ENCODE measurements at regions not wholly inside any gene's neighbourhood (a gene's known extent, or its start where the extent isn't known, plus 50 kb on each side); places are given as distances from the start of the nearest gene placed in this dataset.

DNA sequence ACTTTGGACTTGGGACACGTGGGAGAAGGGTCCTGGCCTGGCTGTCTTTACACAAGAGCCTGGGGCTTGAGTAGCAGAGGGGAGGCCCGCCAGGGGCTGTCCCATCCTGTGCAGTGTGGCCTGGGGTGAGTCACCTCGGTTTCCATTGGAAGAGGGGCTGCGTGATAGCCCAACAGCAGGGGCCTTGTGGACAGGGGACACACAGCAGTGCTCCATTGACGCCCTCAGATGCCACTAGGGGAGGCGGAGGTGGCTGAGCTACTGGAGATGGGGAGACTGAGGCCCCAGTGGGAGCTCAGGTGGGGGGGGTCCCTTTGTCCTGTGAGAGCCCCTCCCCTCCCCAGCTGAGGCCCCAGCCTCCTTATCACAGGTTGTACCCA is 50.0 kb upstream of the RNU6ATAC start:
- no peak for DNase-seq

- DNase-seq, result no peak
These were observed 50.5 kb upstream of the RNU6ATAC start for GRCh38 chr9:134214766-134215419.

DNA sequence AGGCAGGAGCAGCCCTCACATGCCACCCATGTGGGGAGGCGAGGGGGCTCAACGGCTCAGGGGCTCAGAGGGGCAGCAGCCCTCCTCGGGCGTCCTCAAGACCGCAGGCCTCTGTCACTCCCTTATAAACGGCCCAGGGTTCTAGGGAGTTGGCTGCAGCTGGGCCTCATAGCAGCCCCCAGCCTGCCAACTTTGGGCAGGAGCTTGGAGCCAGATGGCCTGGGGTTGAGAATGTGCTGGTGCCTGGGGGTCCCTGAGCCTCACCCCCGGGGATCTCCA is 51.0 kb upstream of the RNU6ATAC start:
- no peak for DNase-seq

GRCh38 chr9:134215699-134216448 is 51.5 kb upstream of the RNU6ATAC start:
- DNase-seq, result no peak

GRCh38 chr9:134216449-134216951 is 52.1 kb upstream of the RNU6ATAC start:
- no peak for DNase-seq

DNA sequence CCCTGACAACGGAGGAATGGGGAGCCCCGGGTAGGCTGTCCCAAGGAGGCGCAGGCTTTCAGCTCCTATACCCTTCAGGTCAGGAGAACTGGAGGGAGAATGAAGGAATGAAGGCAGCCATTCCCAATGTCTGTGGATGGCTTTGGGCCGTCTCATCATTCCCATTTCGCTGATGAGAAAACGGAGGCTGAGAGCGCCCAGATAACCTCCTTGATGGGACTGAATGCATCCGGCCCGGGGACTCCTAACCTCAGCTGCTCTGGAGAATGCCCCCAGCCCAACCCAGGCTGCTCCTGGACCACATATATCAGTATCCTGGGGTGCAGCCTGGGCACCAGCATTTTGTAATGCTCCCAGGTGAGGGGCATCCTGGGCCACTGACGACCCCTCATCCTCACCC is 52.6 kb upstream of the RNU6ATAC start:
- DNase-seq, result no peak

- DNase-seq, result no peak
These were observed 53.3 kb upstream of the RNU6ATAC start for GRCh38 chr9:134217431-134218210.

DNA sequence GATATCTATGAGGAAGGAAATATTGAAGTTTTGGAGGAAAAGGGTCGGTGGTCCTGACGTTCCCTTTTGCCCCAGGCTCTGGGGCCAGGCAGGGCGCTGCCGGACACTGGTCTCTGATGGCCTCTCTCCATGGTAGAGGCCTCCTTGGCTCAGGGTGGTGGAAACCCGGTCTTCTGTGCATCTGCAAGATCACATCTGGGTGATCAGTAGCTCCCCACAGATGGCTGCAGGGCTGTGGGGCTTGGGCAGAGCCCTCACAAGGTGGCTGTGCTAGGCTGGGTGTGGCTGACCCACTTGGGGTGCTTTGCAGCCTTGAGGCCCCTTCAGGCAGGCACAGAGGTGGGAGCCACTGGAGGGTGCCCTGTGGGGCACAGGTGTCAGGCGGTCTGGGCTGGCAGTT is 53.9 kb upstream of the RNU6ATAC start:
- DNase-seq, result no peak

- no peak for DNase-seq
These were observed 55.3 kb upstream of the RNU6ATAC start for GRCh38 chr9:134219646-134220060.

DNA sequence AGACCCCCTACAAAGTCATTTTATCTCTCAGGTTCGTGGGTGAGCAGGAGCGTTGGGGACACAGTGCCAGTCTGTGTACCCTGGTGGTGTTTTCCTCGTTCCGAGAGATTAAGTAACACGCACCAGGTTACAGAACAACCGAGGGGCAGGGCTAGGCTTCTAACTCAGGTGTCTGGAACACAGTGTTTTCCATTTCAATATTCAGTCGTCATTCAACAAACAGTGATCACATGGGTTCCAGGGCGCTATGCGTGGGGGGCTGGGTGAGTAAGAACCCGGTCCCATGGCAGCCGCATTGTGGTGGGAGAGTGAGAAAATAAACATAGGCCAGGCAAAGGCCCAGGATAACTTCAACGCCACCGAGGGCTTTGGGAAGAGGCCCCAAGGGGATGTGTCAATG is 55.9 kb upstream of the RNU6ATAC start:
- DNase-seq, result no peak

- DNase-seq, result no peak
These were observed 57.1 kb upstream of the RNU6ATAC start for GRCh38 chr9:134221273-134222017.

DNA sequence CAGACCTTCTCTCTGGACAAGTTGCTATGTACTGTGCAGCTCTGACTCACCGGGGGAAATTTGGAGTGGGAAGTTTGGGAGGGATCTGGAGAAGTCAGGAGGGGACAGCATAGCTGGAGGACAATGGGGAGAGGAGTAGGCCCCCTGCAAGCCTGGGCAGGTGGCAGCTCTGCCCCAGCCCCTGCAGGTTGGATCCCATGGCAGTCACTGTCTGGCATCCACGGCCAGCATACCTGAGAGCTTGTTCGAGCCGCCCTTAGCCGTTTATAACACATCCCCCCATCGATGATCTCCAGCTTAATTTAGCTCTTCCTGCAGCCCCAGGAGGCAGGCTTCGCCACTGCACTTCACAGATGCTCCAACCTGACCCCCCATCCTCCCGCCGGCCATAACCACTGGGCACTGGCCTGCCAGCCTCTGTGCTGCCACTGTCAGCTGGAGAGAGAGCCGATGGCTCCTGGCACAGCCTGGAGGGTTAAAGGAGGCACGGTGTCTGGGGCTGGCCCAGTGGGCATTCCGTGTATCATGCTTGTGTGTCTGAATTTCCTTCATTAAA is 57.7 kb upstream of the RNU6ATAC start:
- no peak for DNase-seq

DNA sequence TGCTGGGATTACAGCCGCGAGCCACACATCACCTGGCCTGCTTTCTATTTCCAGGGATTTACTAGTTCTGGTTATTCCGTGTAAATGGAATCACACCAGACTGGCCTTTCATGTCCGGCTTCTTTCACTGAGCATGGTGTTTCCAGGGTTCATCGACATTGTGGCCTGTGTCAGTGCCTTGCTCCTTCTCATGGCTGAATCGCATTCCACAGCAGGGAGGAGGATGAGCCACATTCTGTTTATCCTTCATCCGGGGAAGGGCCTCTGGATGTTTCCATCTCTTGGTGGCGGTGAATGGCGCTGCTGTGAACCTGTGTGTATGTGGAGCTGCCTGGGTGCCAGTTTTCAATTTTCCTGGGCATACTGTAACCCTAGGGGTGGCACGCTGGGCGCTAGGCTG is 58.7 kb upstream of the RNU6ATAC start:
- DNase-seq, result no peak

DNA sequence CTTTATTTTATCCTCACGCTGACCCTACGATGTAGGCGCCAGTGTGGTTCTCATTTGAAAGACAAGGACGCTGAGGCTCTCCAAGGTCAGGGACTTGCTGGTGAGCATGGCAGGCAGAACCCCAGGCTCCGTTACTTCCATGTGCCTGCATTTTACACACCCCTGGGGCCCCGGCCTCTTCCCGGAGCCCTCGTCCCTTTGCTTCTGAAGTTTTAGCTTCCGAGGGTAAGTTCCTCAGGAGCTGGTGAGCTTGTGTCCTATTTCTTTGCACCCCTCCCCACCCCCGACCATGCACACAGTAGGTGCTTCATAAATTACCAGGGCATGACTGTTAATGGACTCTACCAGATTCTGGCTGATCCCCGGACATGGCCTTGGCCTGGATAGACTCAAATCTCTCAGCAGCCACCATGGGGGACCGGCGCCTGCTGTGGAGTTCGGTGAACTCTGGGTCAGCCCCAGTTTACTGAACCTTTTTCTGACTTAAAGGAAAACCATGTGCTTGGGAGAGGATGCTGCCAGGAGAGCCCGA is 59.3 kb upstream of the RNU6ATAC start:
- no peak for DNase-seq

DNA sequence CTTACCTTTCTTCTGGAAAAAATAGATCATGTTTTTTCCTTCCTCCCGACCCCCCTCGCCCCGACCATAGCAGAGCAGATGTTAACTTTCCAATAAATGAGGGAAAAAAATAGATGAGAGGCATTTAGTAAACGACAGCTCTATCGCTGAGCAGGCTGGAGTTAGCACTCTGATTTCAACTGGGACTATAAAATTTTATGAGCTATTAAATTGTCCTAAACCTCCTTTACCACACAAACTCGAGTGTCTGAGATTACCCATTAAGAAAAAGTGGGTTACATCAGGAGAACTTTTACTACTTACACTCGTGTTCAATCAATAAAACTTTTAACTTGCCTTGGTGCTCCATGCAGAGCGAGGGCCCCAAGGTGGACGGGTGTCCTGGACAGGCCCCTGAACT is 59.8 kb upstream of the RNU6ATAC start:
- no peak for DNase-seq

- DNase-seq, result no peak
These were observed 60.3 kb upstream of the RNU6ATAC start for GRCh38 chr9:134224567-134225093.

DNA sequence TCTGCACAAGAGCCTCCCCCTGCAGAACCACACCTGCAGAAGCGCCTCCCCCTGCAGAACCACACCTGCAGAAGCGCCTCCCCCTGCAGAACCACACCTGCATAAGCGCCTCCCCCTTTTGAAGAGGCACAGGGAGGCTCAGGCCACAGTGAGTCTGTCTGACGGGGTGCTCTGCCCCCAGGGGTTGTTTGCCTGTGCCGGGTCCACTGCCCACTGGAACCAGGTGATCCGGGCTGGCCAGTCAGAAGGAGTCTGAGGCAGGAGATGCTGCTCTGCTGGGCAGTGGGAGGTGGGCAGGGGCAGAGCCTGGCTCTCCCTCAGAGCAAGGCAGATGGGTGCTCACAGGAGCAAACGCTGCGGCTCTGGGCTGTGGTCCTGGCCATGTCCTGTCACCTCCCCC is 60.8 kb upstream of the RNU6ATAC start:
- DNase-seq, result no peak

GRCh38 chr9:134225816-134226215 is 61.5 kb upstream of the RNU6ATAC start:
- DNase-seq, result no peak

DNA sequence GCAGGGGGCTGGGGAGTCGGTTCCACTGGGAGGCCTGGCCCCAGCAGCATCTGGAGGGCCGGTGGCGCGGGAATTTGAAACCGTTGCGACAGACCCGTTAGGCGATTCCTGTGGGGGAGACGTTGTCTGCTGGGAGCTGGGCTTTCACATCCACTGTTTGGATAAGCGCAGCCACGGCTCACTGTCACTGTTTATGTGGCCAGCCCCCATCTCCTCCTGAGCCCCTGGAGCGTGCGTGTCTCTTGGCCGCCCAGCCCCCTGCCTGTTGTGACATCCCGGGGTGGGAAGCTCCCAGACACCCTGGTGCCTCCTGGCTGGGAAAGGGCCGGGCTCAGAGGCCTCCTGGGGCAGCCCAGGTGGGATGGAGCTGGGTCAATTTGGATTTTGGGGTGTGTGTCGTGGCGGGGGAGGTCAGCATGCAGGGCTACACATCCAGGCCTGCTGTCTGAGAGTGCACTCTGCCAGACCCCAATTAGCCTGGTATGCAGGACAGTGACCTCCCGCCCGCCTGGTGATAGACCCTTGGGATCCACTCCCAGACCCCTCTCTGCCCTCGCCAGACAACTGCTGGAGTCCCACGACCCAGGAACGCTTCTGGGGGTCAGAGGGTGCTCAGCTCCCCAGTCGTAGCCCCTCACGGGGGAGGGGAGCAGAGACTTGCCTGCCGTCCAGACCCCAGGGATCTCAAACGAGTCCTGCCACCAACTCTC is 62.0 kb upstream of the RNU6ATAC start:
- DNase-seq, result no peak

DNA sequence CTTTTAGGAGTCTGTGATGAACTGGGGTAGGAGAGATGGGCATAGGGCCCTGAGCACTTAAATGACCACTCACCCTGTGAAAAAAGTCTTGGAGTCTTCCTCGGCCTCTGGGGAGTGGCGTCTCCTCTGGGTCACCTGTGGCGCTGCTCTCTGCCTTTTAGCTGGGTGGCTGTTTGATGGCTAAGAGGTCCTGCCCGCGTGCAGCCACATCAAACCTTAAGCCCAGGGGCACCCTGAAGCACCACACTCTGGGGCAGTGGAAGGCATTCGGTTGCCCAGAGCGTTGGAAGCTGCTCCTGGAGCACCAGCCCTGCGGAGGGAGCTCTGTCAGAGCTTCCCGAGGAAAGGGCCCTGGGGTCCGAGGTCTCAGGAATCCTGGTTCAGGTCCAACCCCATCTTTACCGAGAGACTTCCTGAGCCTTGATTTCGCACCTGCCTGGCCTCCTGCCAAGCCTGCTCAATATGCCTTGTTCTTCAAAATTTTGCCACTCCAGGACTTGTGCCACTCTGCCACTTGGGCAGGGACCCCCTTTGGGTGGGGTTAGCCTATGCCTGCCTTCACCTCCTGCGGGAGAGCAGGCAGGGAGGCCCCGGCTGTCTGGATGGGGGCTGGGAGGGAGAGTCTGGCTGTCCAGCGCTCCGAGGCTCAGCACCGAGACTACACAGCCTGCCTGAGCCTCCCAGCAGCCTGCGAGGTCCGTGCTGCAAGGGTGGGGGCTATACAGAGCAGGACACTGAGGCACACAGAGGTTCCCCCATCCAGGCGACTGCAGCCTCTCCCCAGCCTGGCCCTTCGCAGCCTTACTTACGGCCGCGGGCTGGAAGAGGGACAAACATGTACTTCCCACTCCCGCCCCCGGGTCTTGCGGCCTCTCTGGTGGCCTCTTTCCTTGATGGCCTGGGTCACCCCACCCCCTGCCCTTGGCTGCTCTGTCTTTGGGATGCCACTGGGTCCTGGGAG is 63.4 kb upstream of the RNU6ATAC start:
- DNase-seq, result no peak

GRCh38 chr9:134228649-134229048 is 64.3 kb upstream of the RNU6ATAC start:
- DNase-seq, result no peak
